Skin of body (tissue), 1 donor: ENCODE measurements at regions not wholly inside any gene's neighbourhood (a gene's known extent, or its start where the extent isn't known, plus 50 kb on each side); places are given as distances from the start of the nearest gene placed in this dataset.

Experiments used
- DNase-seq: peaks from one replicate; lab custom pipeline; 2025; lab: John Stamatoyannopoulos, UW

- DNase-seq = no peak
These were observed 345.2 kb upstream of the PMFBP1 start for GRCh38 chr16:72517154-72517553.

DNA sequence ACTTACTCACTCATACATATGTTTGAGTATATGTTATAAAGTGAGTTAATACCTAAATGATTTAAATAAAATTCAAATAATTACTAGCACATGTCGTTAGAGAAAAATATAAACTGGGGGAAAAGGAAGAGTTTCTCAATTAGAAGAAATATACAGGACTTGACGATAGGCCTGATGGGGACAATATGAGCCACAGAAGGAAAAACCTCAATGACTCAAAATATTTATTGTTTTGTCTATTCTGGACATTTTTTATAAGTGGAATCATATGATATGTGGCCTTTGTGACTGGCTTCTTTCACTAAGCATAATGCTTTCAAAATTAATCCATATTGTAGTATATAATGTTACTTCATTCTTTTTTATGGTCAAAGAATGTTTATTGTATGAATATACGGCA is 339.2 kb upstream of the PMFBP1 start:
- no peak for DNase-seq

DNA sequence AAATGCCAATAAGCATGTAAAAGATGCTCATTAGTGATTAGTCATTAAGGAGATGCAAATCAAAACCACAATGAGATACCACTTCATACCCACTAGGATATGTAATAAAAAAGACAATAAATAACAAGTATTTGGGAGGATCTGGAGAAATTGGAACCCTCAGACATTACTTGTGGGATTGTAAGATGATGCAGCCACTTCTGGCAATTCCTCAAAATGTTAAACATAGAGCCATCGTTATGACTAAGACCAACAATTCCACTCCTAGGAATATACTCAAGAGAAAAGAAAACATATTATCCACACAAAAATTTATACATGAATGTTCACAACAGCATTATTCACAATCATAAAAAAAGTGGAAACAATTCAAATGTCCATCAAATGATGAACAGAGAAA is 336.2 kb upstream of the PMFBP1 start:
- DNase-seq = no peak

GRCh38 chr16:72502594-72503005 is 330.6 kb upstream of the PMFBP1 start:
- no peak for DNase-seq

- DNase-seq = peak; percentile 20
These were observed 330.0 kb upstream of the PMFBP1 start for GRCh38 chr16:72501739-72502593.

DNA sequence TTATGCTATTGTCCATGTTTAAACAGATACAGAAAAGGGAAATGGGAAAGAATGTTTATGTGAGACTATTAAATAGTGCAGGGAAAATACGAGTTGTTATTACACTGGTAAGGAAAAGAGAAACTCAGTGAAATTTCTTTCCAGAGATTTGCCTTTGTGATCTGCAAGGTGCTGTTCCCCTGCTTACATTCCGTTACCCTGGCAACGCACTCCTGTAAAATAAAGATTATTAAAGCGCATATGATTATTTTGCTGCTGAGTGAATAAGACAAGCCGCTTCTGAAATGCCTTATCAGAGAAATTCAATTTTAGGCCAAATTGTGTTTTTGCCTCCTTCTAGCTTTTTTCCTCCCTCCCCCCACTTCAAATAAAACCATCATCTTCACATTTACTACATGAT is 328.6 kb upstream of the PMFBP1 start:
- DNase-seq = no peak

GRCh38 chr16:72493716-72494415 is 321.9 kb upstream of the PMFBP1 start:
- DNase-seq = no peak

DNA sequence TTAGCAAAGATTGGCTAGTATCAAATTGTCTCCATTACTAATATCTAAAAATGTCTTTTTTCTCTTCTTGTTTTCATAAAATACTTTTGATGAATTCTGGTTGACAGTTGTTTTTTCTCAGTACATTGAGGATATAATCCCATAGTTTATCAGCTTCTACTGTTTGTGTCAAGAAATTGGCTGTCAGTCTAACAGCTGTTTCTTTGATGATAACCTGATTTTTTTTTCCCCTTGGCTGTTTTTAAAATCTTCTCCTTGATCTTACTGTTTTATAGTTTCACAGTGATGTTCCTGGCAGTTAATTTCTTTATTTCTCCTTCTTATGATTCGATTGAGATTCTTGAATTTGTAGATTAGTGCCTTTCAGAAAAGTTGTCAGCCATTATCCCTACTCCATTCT is 315.3 kb upstream of the PMFBP1 start:
- no peak for DNase-seq

GRCh38 chr16:72482695-72483094 is 310.7 kb upstream of the PMFBP1 start:
- DNase-seq = no peak

- no peak for DNase-seq
These were observed 309.5 kb upstream of the PMFBP1 start for GRCh38 chr16:72481419-72481818.

DNA sequence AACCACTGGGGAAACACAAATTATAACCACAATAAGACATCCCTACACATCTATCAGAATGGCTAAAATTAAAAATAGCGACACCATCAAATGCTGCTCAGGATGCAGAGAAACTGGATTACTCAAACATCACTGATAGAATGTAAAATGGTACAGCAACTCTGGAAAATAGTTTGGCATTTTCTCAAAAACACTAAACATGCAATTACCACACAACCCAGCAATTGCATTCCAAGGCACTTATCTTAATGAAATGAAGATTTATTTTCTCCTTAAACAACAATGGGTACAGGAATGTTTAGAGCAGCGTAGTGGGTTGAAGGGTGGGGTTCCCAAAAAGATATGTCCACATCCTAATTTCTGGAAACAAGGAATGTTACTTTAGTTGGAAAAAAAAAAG is 309.0 kb upstream of the PMFBP1 start:
- no peak for DNase-seq

DNA sequence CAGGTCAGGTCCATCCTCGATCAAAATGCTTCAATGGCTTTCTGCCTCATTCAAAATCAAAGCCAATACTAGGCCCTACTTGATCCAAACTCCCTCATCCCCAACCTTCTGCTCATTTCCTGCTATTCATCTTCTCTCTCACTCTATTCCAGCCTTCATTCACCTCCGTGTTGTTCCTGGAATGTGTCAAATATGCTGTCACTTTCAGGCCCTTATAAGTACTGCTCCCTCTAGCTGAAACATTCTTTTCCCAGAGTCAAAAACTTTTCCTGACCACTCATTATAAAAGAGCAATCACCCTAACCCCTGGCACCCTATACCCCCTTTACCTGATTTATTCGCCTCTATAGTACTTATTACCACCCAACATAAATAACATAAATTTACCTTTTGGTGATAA is 303.7 kb upstream of the PMFBP1 start:
- no peak for DNase-seq

DNA sequence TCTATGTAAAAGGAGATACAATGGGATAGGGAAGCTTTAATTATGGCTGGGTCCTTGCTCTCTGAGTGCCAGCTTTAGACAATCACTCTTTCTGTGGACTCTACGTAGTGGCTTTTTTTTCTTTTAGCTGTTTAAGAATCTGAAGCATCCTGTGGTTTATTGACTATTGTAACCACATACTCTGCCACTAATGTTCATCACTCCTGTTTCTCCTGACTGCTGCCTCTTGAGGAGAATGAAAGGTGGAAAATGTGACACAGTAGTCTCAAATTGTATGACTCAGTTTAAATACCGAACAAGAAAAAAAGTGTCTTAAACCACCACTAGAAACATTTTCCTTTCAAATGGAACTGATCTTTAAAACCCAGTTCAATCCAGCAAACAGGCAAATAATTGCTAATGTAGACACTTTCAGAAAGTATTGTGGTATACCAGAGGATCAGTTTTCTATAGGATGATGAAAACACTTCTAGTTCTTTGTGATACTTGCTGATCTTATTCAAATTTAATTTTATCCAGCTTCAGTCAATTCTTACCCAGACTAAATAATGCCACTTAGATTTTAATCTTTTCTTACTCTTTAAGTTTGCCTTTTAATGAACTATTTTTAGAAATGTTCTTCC is 302.7 kb upstream of the PMFBP1 start:
- no peak for DNase-seq

DNA sequence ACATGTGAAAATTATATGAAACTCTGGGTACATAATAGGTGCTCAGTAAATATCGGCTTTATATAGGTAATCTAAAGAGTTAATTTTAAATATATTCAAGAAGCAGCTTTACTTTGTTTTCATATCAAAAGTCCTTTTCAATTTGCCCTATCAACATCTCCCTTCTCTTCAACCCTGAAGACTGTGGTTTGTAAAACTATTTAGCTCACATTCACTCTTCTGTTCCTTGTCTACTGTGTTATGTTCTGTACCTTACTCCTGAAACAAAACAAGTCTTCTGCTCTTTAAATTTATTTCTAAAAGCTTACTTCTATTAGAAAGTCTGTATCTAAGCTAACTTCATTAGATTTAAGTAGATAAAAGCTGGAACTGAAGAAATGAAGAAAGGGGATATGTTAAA is 301.7 kb upstream of the PMFBP1 start:
- DNase-seq = no peak

GRCh38 chr16:72471317-72471924 is 299.5 kb upstream of the PMFBP1 start:
- DNase-seq = no peak

DNA sequence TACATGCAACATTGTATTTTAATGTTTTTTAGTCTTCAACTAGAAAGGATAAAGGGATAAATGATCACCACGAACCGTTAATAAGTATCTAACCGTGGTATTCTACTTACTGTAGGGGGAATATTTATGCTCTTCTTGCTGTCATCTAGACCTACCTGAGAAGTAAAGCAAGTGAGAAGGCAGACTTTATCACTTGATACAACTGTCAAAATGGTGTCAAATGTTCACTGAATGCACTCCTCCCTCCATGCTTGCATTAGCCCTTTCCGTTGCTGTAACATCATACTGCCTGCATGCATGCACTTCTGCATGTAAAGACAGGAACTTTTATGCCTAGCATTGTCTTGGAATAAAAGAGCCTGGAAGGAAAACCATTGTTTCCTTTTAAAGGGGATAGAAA is 298.6 kb upstream of the PMFBP1 start:
- DNase-seq = no peak

DNA sequence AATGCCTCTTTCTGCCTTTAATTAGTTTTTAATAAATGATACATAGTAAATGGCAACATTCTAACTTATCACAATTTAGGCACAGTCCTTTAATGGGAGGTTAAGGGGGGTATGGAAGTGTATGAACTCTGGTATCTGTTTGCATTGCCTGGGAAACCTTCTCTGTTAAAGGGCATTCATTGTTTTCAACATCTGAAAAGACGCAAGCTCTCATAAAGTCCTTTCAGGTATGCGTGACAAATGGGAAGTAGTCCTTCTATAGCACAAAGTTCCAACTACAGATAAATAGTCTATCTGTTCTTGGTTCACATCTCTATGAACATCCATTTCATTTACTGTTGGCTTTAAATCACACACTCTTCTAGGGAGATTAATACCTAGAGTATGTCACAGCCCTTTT is 298.0 kb upstream of the PMFBP1 start:
- DNase-seq = no peak

DNA sequence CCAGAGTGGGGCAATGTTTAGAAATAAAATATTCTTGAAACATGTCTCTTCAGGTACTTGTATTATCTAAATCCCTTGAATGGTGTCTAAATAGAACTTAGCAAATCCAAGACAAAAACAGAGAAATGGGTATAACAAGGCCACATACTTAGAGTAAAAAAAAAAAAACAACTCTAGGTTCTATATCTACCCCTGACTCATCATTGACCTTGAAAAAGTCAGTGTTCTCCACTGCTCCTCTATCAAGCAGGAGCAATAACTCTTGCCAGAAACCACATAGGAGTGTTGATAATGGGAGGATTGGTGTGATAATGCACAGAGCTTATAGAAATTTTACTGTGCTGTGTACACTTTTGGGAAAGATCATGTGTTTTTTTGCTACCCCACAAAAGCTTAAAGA is 296.6 kb upstream of the PMFBP1 start:
- no peak for DNase-seq

GRCh38 chr16:72467157-72467759 is 295.3 kb upstream of the PMFBP1 start:
- DNase-seq = no peak

- no peak for DNase-seq
These were observed 292.8 kb upstream of the PMFBP1 start for GRCh38 chr16:72464597-72465368.

GRCh38 chr16:72464052-72464451 is 292.1 kb upstream of the PMFBP1 start:
- DNase-seq = no peak
